ENCODE measurements at regions not wholly inside any gene's neighbourhood (a gene's known extent, or its start where the extent isn't known, plus 50 kb on each side); places are given as distances from the start of the nearest gene placed in this dataset.

- Mint-ChIP-seq H3K4me1 (no peaks in the 10 kb centered on the region), H3K27ac (no peak overlapping the region), H3K9me3 (peaks cover 6% of the 10 kb centered on the region), H3K27me3 (ENCODE audit: insufficient read depth, low read depth) (peaks cover 5% of the 10 kb centered on the region), H3K36me3 (no peaks in the 10 kb centered on the region), H3K4me3 (no peak overlapping the region)
- DNase-seq (ENCODE audit: low spot score), result no peak
- TF ChIP-seq CTCF (IDR thresholded peaks at IDR 0.05), result no peak
- no peak for TF ChIP-seq EZH2phosphoT487 (IDR thresholded peaks at IDR 0.05)
- TF ChIP-seq EZH2 (IDR thresholded peaks at IDR 0.05), result no peak
- H2AFZ ChIP-seq (replicated peaks), result no peak overlapping the region
- no peak overlapping the region for H3K4me3 ChIP-seq
- H3K27ac ChIP-seq, result no peak overlapping the region
- H3K27me3 ChIP-seq, result no peaks in the 10 kb centered on the region
- no peak overlapping the region for H3K4me2 ChIP-seq
- no peaks in the 10 kb centered on the region for H4K20me1 ChIP-seq (ENCODE audit: low read depth)
- H3K9ac ChIP-seq, result no peak overlapping the region
- H3K79me2 ChIP-seq (ENCODE audit: low read depth), result no peaks in the 10 kb centered on the region
- H3K4me1 ChIP-seq, result peaks cover 20% of the 10 kb centered on the region
- H3K9me3 ChIP-seq (ENCODE audit: low read depth), result no peaks in the 10 kb centered on the region
- peaks cover 4% of the 10 kb centered on the region for H3F3A ChIP-seq (ENCODE audit: low read depth)
- H3K36me3 ChIP-seq, result no peaks in the 10 kb centered on the region
These were observed 518.6 kb downstream of the TFAP2B start for GRCh38 chr6:51337277-51337676.

GRCh38 chr6:51339108-51339507 lies 520.4 kb downstream of the TFAP2B start:
- DNase-seq (ENCODE audit: low spot score), result peak; percentile 16
- Histone ChIP-seq H3K4me3 (peak overlapping the region; percentile 29), H3K4me1 (peaks cover 20% of the 10 kb centered on the region), H3K79me2 (ENCODE audit: low read depth) (no peaks in the 10 kb centered on the region), H3K4me2 (peak overlapping the region; percentile 74), H3K36me3 (no peaks in the 10 kb centered on the region), H4K20me1 (ENCODE audit: low read depth) (no peaks in the 10 kb centered on the region), H3K9me3 (ENCODE audit: low read depth) (no peaks in the 10 kb centered on the region), H3K27me3 (no peaks in the 10 kb centered on the region), H3K9ac (no peak overlapping the region), H3K27ac (no peak overlapping the region), H3F3A (ENCODE audit: low read depth) (peaks cover 4% of the 10 kb centered on the region), H2AFZ (replicated peaks) (no peak overlapping the region)
- peaks cover 6% of the 10 kb centered on the region for H3K27me3 Mint-ChIP-seq (ENCODE audit: insufficient read depth, low read depth)
- H3K36me3 Mint-ChIP-seq, result no peaks in the 10 kb centered on the region
- H3K27ac Mint-ChIP-seq, result no peak overlapping the region
- peaks cover 7% of the 10 kb centered on the region for H3K9me3 Mint-ChIP-seq
- no peaks in the 10 kb centered on the region for H3K4me1 Mint-ChIP-seq
- H3K4me3 Mint-ChIP-seq, result no peak overlapping the region
- TF ChIP-seq EZH2phosphoT487 (IDR thresholded peaks at IDR 0.05) (no peak), CTCF (IDR thresholded peaks at IDR 0.05) (no peak), EZH2 (IDR thresholded peaks at IDR 0.05) (no peak)

- TF ChIP-seq CTCF (IDR thresholded peaks at IDR 0.05) (no peak), EZH2phosphoT487 (IDR thresholded peaks at IDR 0.05) (no peak), EZH2 (IDR thresholded peaks at IDR 0.05) (no peak)
- Histone ChIP-seq H4K20me1 (ENCODE audit: low read depth) (no peaks in the 10 kb centered on the region), H2AFZ (replicated peaks) (no peak overlapping the region), H3K79me2 (ENCODE audit: low read depth) (no peaks in the 10 kb centered on the region), H3K27ac (no peak overlapping the region), H3K4me3 (peak overlapping the region; percentile 29), H3K4me1 (peaks cover 20% of the 10 kb centered on the region), H3K27me3 (no peaks in the 10 kb centered on the region), H3K36me3 (no peaks in the 10 kb centered on the region), H3K9ac (no peak overlapping the region), H3K9me3 (ENCODE audit: low read depth) (no peaks in the 10 kb centered on the region), H3K4me2 (peak overlapping the region; percentile 74), H3F3A (ENCODE audit: low read depth) (peaks cover 4% of the 10 kb centered on the region)
- Mint-ChIP-seq H3K27me3 (ENCODE audit: insufficient read depth, low read depth) (peaks cover 6% of the 10 kb centered on the region), H3K4me3 (no peak overlapping the region), H3K4me1 (no peaks in the 10 kb centered on the region), H3K36me3 (no peaks in the 10 kb centered on the region), H3K9me3 (peaks cover 7% of the 10 kb centered on the region), H3K27ac (no peak overlapping the region)
- peak; percentile 93 for DNase-seq (ENCODE audit: low spot score)
These were observed 521.1 kb downstream of the TFAP2B start for GRCh38 chr6:51339728-51340127.
